HepG2 (cell line): ENCODE measurements at regions not wholly inside any gene's neighbourhood (a gene's known extent, or its start where the extent isn't known, plus 50 kb on each side); places are given as distances from the start of the nearest gene placed in this dataset.

ENCODE experiments used
- ATF7 ChIP-seq, 2 experiments: fragments of 450-650 bp in 1 of 2; sonication (generic) in 1 of 2; formaldehyde crosslinking in 1 of 2; IDR thresholded peaks; 2 replicates each; pipeline versions ENCODE4 v1.4.0 to v1.6.1; 2016 to 2020; ENCODE audit warnings: antibody characterized with exemption in 1 of 2, mild to moderate bottlenecking in 1 of 2, missing genetic modification reagents in 1 of 2
- CBX1 ChIP-seq: IDR thresholded peaks from one replicate; pipeline ENCODE4 v1.6.1; 2016; ENCODE audit warnings: antibody characterized with exemption, low read depth
- CCAR2 ChIP-seq: fragments of 200-400 bp; formaldehyde crosslinking; optimal IDR thresholded peaks from 2 replicates; pipeline ENCODE3; 2018; ENCODE audit warnings: low read depth, mild to moderate bottlenecking, low read length, moderate library complexity
- CEBPG ChIP-seq: IDR thresholded peaks from 2 replicates; pipeline ENCODE4 v1.6.1; 2016
- FOXA1 ChIP-seq, 2 experiments: fragments of 450-650 bp in 1 of 2; sonication (generic) in 1 of 2; formaldehyde crosslinking in 1 of 2; IDR thresholded peaks; 2 replicates each; pipeline versions ENCODE4 v1.4.0 to v1.6.1; 2016 to 2020; ENCODE audit warnings: missing genetic modification reagents in 1 of 2
- JUN ChIP-seq: sonication (generic); formaldehyde crosslinking; IDR thresholded peaks from 2 replicates; pipeline ENCODE4 v1.4.0; 2020; ENCODE audit warnings: mild to moderate bottlenecking, missing genetic modification reagents
- KDM3A ChIP-seq: IDR thresholded peaks from 2 replicates; pipeline ENCODE4 v1.6.1; 2018; ENCODE audit warnings: low read depth, missing compliant biosample characterization
- MAFG ChIP-seq: sonication (generic); formaldehyde crosslinking; IDR thresholded peaks from 2 replicates; pipeline ENCODE4 v1.5.1; 2020; ENCODE audit warnings: mild to moderate bottlenecking, missing genetic modification reagents
- MIXL1 ChIP-seq: IDR thresholded peaks from 2 replicates; pipeline ENCODE4 v1.6.1; 2016
- NAIF1 ChIP-seq: sonication (generic); formaldehyde crosslinking; IDR thresholded peaks from 2 replicates; pipeline ENCODE4 v1.5.0; 2020; ENCODE audit warnings: mild to moderate bottlenecking, missing genetic modification reagents, borderline replicate concordance
- NFE2L1 ChIP-seq: sonication (generic); formaldehyde crosslinking; IDR thresholded peaks from 2 replicates; pipeline ENCODE4 v1.4.0; 2020; ENCODE audit warnings: missing genetic modification reagents, mild to moderate bottlenecking, borderline replicate concordance
- RARA ChIP-seq: IDR thresholded peaks from 2 replicates; pipeline ENCODE4 v1.6.1; 2016; ENCODE audit warnings: missing genetic modification reagents, missing compliant biosample characterization
- TAF1 ChIP-seq: sonication (generic); formaldehyde crosslinking; IDR thresholded peaks from 2 replicates; pipeline ENCODE4 v1.4.0; 2020; ENCODE audit warnings: missing genetic modification reagents
- U2AF1 ChIP-seq: fragments of 200-400 bp; formaldehyde crosslinking; optimal IDR thresholded peaks from 2 replicates; pipeline ENCODE3; 2017; ENCODE audit warnings: mild to moderate bottlenecking, low read depth, low read length
- ZBTB20 ChIP-seq: sonication (generic); formaldehyde crosslinking; IDR thresholded peaks from 2 replicates; pipeline ENCODE4 v1.8.1; 2023; ENCODE audit warnings: missing genetic modification reagents, low read depth, mild to moderate bottlenecking, borderline replicate concordance
- ZFP82 ChIP-seq: sonication (generic); formaldehyde crosslinking; IDR thresholded peaks from 2 replicates; pipeline ENCODE4 v1.5.1; 2020; ENCODE audit warnings: mild to moderate bottlenecking, missing genetic modification reagents, borderline replicate concordance
- ZNF546 ChIP-seq: sonication (generic); formaldehyde crosslinking; conservative IDR thresholded peaks from 2 replicates; pipeline ENCODE4 v1.8.1; 2023; ENCODE audit warnings: mild to moderate bottlenecking, missing genetic modification reagents
- ZNF644 ChIP-seq: IDR thresholded peaks from 2 replicates; pipeline ENCODE4 v1.6.1; 2016; ENCODE audit warnings: low read depth
- ZNF788 ChIP-seq: sonication (generic); formaldehyde crosslinking; IDR thresholded peaks from 2 replicates; pipeline ENCODE4 v1.5.0; 2020; ENCODE audit warnings: mild to moderate bottlenecking, missing genetic modification reagents, borderline replicate concordance
- ZNF83 ChIP-seq: sonication (generic); formaldehyde crosslinking; IDR thresholded peaks from 2 replicates; pipeline ENCODE4 v1.4.0; 2020; ENCODE audit warnings: missing genetic modification reagents, mild to moderate bottlenecking, borderline replicate concordance
- TF ChIP-seq, protein P1 (sequence below): sonication (generic); formaldehyde crosslinking; conservative IDR thresholded peaks from 2 replicates; pipeline ENCODE4 v1.4.0; 2020; ENCODE audit warnings: mild to moderate bottlenecking, missing genetic modification reagents, moderate library complexity
- TF ChIP-seq, protein P2 (sequence below): IDR thresholded peaks from 2 replicates; pipeline ENCODE4 v1.6.1; 2012; ENCODE audit warnings: low read length, improper control_type of control experiment
- TF ChIP-seq, protein P3 (sequence below): sonication (generic); formaldehyde crosslinking; IDR thresholded peaks from 2 replicates; pipeline ENCODE4 v1.5.0; 2020; ENCODE audit warnings: missing genetic modification reagents

DNA sequence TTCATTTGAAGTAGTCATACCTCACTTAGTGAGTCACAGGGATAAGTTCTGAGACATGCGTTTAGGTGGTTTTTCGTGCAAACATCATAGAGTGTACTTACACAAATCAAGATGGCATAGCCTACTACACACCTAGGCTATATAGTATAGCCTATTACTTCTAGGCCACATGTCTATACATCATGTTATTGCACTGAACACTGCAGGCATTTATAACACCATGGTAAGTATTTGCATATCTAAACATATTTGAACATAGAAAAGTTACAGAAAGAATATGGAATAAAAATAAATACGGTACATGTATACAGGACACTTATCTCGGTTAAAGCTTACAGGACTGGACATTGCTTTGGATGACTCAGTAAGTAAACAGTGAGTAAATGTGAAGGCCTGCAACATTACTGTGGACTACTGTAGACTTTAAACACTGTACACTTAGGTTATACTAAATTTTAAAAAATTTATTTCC, 670.6 kb downstream of the SLC16A7 start (continued):
- TF ChIP-seq, protein P1, sequence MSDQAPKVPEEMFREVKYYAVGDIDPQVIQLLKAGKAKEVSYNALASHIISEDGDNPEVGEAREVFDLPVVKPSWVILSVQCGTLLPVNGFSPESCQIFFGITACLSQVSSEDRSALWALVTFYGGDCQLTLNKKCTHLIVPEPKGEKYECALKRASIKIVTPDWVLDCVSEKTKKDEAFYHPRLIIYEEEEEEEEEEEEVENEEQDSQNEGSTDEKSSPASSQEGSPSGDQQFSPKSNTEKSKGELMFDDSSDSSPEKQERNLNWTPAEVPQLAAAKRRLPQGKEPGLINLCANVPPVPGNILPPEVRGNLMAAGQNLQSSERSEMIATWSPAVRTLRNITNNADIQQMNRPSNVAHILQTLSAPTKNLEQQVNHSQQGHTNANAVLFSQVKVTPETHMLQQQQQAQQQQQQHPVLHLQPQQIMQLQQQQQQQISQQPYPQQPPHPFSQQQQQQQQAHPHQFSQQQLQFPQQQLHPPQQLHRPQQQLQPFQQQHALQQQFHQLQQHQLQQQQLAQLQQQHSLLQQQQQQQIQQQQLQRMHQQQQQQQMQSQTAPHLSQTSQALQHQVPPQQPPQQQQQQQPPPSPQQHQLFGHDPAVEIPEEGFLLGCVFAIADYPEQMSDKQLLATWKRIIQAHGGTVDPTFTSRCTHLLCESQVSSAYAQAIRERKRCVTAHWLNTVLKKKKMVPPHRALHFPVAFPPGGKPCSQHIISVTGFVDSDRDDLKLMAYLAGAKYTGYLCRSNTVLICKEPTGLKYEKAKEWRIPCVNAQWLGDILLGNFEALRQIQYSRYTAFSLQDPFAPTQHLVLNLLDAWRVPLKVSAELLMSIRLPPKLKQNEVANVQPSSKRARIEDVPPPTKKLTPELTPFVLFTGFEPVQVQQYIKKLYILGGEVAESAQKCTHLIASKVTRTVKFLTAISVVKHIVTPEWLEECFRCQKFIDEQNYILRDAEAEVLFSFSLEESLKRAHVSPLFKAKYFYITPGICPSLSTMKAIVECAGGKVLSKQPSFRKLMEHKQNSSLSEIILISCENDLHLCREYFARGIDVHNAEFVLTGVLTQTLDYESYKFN = peak; percentile 66
- TF ChIP-seq KDM3A (CRISPR knock-in tag) (no peak), NFE2L1 (CRISPR knock-in tag) (no peak), JUN (peak; percentile 64; the same call in 1 of the 2 replicates), ATF7 (IDR thresholded peaks at IDR 0.05) (no peak), ATF7 (CRISPR knock-in tag; IDR thresholded peaks at IDR 0.05) (no peak), U2AF1 (no peak), CBX1 (no peak), MAFG (CRISPR knock-in tag) (no peak), ZBTB20 (CRISPR knock-in tag) (peak; percentile 79; the same call in 1 of the 2 replicates), ZNF788 (CRISPR knock-in tag) (no peak), RARA (CRISPR knock-in tag) (0 out of 2 replicates have a peak, but pooled peaks have one; percentile 9), ZNF644 (CRISPR knock-in tag) (no peak; the same call in 1 of the 2 replicates), TAF1 (CRISPR knock-in tag) (no peak), CCAR2 (no peak), NAIF1 (no peak), MIXL1 (CRISPR knock-in tag) (no peak), ZFP82 (CRISPR knock-in tag) (no peak), CEBPG (CRISPR knock-in tag) (peak; percentile 32; the same call in 1 of the 2 replicates), FOXA1 (IDR thresholded peaks at IDR 0.05) (peak; percentile 60; the same call in 1 of the 2 replicates), FOXA1 (CRISPR knock-in tag; IDR thresholded peaks at IDR 0.05) (peak; percentile 90), ZNF83 (CRISPR knock-in tag) (no peak), ZNF546 (CRISPR knock-in tag) (no peak)
- TF ChIP-seq, protein P2, sequence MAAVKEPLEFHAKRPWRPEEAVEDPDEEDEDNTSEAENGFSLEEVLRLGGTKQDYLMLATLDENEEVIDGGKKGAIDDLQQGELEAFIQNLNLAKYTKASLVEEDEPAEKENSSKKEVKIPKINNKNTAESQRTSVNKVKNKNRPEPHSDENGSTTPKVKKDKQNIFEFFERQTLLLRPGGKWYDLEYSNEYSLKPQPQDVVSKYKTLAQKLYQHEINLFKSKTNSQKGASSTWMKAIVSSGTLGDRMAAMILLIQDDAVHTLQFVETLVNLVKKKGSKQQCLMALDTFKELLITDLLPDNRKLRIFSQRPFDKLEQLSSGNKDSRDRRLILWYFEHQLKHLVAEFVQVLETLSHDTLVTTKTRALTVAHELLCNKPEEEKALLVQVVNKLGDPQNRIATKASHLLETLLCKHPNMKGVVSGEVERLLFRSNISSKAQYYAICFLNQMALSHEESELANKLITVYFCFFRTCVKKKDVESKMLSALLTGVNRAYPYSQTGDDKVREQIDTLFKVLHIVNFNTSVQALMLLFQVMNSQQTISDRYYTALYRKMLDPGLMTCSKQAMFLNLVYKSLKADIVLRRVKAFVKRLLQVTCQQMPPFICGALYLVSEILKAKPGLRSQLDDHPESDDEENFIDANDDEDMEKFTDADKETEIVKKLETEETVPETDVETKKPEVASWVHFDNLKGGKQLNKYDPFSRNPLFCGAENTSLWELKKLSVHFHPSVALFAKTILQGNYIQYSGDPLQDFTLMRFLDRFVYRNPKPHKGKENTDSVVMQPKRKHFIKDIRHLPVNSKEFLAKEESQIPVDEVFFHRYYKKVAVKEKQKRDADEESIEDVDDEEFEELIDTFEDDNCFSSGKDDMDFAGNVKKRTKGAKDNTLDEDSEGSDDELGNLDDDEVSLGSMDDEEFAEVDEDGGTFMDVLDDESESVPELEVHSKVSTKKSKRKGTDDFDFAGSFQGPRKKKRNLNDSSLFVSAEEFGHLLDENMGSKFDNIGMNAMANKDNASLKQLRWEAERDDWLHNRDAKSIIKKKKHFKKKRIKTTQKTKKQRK = no peak
- TF ChIP-seq, protein P3, sequence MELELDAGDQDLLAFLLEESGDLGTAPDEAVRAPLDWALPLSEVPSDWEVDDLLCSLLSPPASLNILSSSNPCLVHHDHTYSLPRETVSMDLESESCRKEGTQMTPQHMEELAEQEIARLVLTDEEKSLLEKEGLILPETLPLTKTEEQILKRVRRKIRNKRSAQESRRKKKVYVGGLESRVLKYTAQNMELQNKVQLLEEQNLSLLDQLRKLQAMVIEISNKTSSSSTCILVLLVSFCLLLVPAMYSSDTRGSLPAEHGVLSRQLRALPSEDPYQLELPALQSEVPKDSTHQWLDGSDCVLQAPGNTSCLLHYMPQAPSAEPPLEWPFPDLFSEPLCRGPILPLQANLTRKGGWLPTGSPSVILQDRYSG (CRISPR knock-in tag) = no peak
